ENCODE measurements at regions not wholly inside any gene's neighbourhood (a gene's known extent, or its start where the extent isn't known, plus 50 kb on each side); places are given as distances from the start of the nearest gene placed in this dataset.

- DNase-seq (ENCODE audit: low read depth, low spot score): no peak
- in situ Hi-C loops (cut with HindIII; ENCODE audit: low pct_unique_long_range_greater_than_20kb, low sequenced_read_pairs): no loop called here
These were observed 246.7 kb upstream of the EPHA4 start for GRCh38 chr2:221818616-221819320.

- no peak for DNase-seq (ENCODE audit: low read depth, low spot score)
- in situ Hi-C loops (cut with HindIII; ENCODE audit: low pct_unique_long_range_greater_than_20kb, low sequenced_read_pairs): no loop called here
These were observed 245.8 kb upstream of the EPHA4 start for GRCh38 chr2:221817878-221818277.

GRCh38 chr2:221817052-221817451 is 244.9 kb upstream of the EPHA4 start:
- no peak for DNase-seq (ENCODE audit: low read depth, low spot score)
- in situ Hi-C loops (cut with HindIII; ENCODE audit: low pct_unique_long_range_greater_than_20kb, low sequenced_read_pairs): no loop called here

GRCh38 chr2:221816566-221816965 is 244.5 kb upstream of the EPHA4 start:
- no peak for DNase-seq (ENCODE audit: low read depth, low spot score)
- in situ Hi-C loops (cut with HindIII; ENCODE audit: low pct_unique_long_range_greater_than_20kb, low sequenced_read_pairs): no loop called here

- in situ Hi-C loops (cut with HindIII; ENCODE audit: low pct_unique_long_range_greater_than_20kb, low sequenced_read_pairs): no loop called here
- DNase-seq (ENCODE audit: low read depth, low spot score): no peak
These were observed 238.5 kb upstream of the EPHA4 start for GRCh38 chr2:221810650-221811049.

- DNase-seq (ENCODE audit: low read depth, low spot score): no peak
- in situ Hi-C loops (cut with HindIII; ENCODE audit: low pct_unique_long_range_greater_than_20kb, low sequenced_read_pairs): no loop called here
These were observed 238.1 kb upstream of the EPHA4 start for GRCh38 chr2:221810245-221810644.

- no peak for DNase-seq (ENCODE audit: low read depth, low spot score)
- in situ Hi-C loops (cut with HindIII; ENCODE audit: low pct_unique_long_range_greater_than_20kb, low sequenced_read_pairs): no loop called here
These were observed 236.4 kb upstream of the EPHA4 start for GRCh38 chr2:221808488-221808887.

- in situ Hi-C loops (cut with HindIII; ENCODE audit: low pct_unique_long_range_greater_than_20kb, low sequenced_read_pairs): no loop called here
- DNase-seq (ENCODE audit: low read depth, low spot score): no peak
These were observed 235.6 kb upstream of the EPHA4 start for GRCh38 chr2:221807706-221808105.

GRCh38 chr2:221802089-221802488 is 230.0 kb upstream of the EPHA4 start:
- no peak for DNase-seq (ENCODE audit: low read depth, low spot score)
- in situ Hi-C loops (cut with HindIII; ENCODE audit: low pct_unique_long_range_greater_than_20kb, low sequenced_read_pairs): no loop called here

GRCh38 chr2:221792971-221793521 is 220.9 kb upstream of the EPHA4 start:
- no peak for DNase-seq (ENCODE audit: low read depth, low spot score)
- in situ Hi-C loops (cut with HindIII; ENCODE audit: low pct_unique_long_range_greater_than_20kb, low sequenced_read_pairs): no loop called here

GRCh38 chr2:221791844-221792243 is 219.7 kb upstream of the EPHA4 start:
- no peak for DNase-seq (ENCODE audit: low read depth, low spot score)
- in situ Hi-C loops (cut with HindIII; ENCODE audit: low pct_unique_long_range_greater_than_20kb, low sequenced_read_pairs): no loop called here

GRCh38 chr2:221787561-221787960 is 215.5 kb upstream of the EPHA4 start:
- no peak for DNase-seq (ENCODE audit: low read depth, low spot score)
- in situ Hi-C loops (cut with HindIII; ENCODE audit: low pct_unique_long_range_greater_than_20kb, low sequenced_read_pairs): no loop called here

GRCh38 chr2:221786297-221786926 is 214.3 kb upstream of the EPHA4 start:
- in situ Hi-C loops (cut with HindIII; ENCODE audit: low pct_unique_long_range_greater_than_20kb, low sequenced_read_pairs): no loop called here
- peak; percentile 16 for DNase-seq (ENCODE audit: low read depth, low spot score)

- no peak for DNase-seq (ENCODE audit: low read depth, low spot score)
- in situ Hi-C loops (cut with HindIII; ENCODE audit: low pct_unique_long_range_greater_than_20kb, low sequenced_read_pairs): no loop called here
These were observed 208.2 kb upstream of the EPHA4 start for GRCh38 chr2:221780281-221780688.

- in situ Hi-C loops (cut with HindIII; ENCODE audit: low pct_unique_long_range_greater_than_20kb, low sequenced_read_pairs): no loop called here
- no peak for DNase-seq (ENCODE audit: low read depth, low spot score)
These were observed 207.5 kb upstream of the EPHA4 start for GRCh38 chr2:221779614-221780067.

- in situ Hi-C loops (cut with HindIII; ENCODE audit: low pct_unique_long_range_greater_than_20kb, low sequenced_read_pairs): no loop called here
- DNase-seq (ENCODE audit: low read depth, low spot score): no peak
These were observed 205.9 kb upstream of the EPHA4 start for GRCh38 chr2:221778025-221778424.

- no peak for DNase-seq (ENCODE audit: low read depth, low spot score)
- in situ Hi-C loops (cut with HindIII; ENCODE audit: low pct_unique_long_range_greater_than_20kb, low sequenced_read_pairs): no loop called here
These were observed 205.0 kb upstream of the EPHA4 start for GRCh38 chr2:221777119-221777518.

- no peak for DNase-seq (ENCODE audit: low read depth, low spot score)
- in situ Hi-C loops (cut with HindIII; ENCODE audit: low pct_unique_long_range_greater_than_20kb, low sequenced_read_pairs): no loop called here
These were observed 203.0 kb upstream of the EPHA4 start for GRCh38 chr2:221775096-221775495.

- in situ Hi-C loops (cut with HindIII; ENCODE audit: low pct_unique_long_range_greater_than_20kb, low sequenced_read_pairs): no loop called here
- DNase-seq (ENCODE audit: low read depth, low spot score): no peak
These were observed 202.0 kb upstream of the EPHA4 start for GRCh38 chr2:221774136-221774535.
